Nephron (organoid): ENCODE measurements at regions not wholly inside any gene's neighbourhood (a gene's known extent, or its start where the extent isn't known, plus 50 kb on each side); places are given as distances from the start of the nearest gene placed in this dataset.

Source experiments
- H3K27ac Mint-ChIP-seq, 3 experiments: 2 replicates each; pipeline ENCODE4 v1.8.0; 2020; ENCODE audit warnings: mixed read lengths in 3 of 3, mild to moderate bottlenecking in 2 of 3, moderate library complexity in 1 of 3
- H3K27me3 Mint-ChIP-seq: 2 replicates; pipeline ENCODE4 v1.8.0; 2021; ENCODE audit warnings: low read depth, mild to moderate bottlenecking, moderate library complexity, mixed read lengths
- H3K36me3 Mint-ChIP-seq: 2 replicates; pipeline ENCODE4 v1.8.0; 2020; ENCODE audit warnings: low read depth, mixed read lengths
- H3K4me1 Mint-ChIP-seq: 2 replicates; pipeline ENCODE4 v1.8.0; 2020; ENCODE audit warnings: mixed read lengths
- H3K4me3 Mint-ChIP-seq, 3 experiments: 2 replicates each; pipeline ENCODE4 v1.8.0; 2020; ENCODE audit warnings: mild to moderate bottlenecking in 3 of 3, mixed read lengths in 3 of 3, moderate library complexity in 2 of 3
- H3K9me3 Mint-ChIP-seq: 2 replicates; pipeline ENCODE4 v1.8.0; 2020; ENCODE audit warnings: mixed read lengths
- CTCF ChIP-seq, 3 experiments: fragments of 200-600 bp; sonication (generic); IDR thresholded peaks; one replicate each; pipeline ENCODE4 v1.5.0; 2021; ENCODE audit warnings: antibody characterized with exemption in 3 of 3; ENCODE audit not compliant: unreplicated experiment in 3 of 3

GRCh38 chr2:150293771-150294170 lies 193.7 kb downstream of the RND3 start:
- Mint-ChIP-seq H3K4me1 (peaks cover 5% of the 10 kb centered on the region), H3K27me3 (no peaks in the 10 kb centered on the region), H3K9me3 (peaks cover 4% of the 10 kb centered on the region), H3K27ac (no peak overlapping the region), H3K36me3 (no peaks in the 10 kb centered on the region), H3K4me3 (no peak overlapping the region)
- TF ChIP-seq CTCF (IDR thresholded peaks at IDR 0.05; ENCODE audit: unreplicated experiment in 3 of 3) = no peak

GRCh38 chr2:150292807-150293206 lies 194.7 kb downstream of the RND3 start:
- Mint-ChIP-seq H3K27me3 (no peaks in the 10 kb centered on the region), H3K27ac (peak overlapping the region in 1 of 3 experiments; percentile 28), H3K9me3 (peaks cover 4% of the 10 kb centered on the region), H3K4me1 (peaks cover 5% of the 10 kb centered on the region), H3K36me3 (no peaks in the 10 kb centered on the region), H3K4me3 (no peak overlapping the region)
- no peak for TF ChIP-seq CTCF (IDR thresholded peaks at IDR 0.05; ENCODE audit: unreplicated experiment in 3 of 3)

GRCh38 chr2:150292192-150292591 lies 195.3 kb downstream of the RND3 start:
- no peak for TF ChIP-seq CTCF (IDR thresholded peaks at IDR 0.05; ENCODE audit: unreplicated experiment in 3 of 3)
- peaks cover 4% of the 10 kb centered on the region for H3K9me3 Mint-ChIP-seq

GRCh38 chr2:150286730-150287362 lies 200.6 kb downstream of the RND3 start:
- Mint-ChIP-seq H3K27me3 (no peaks in the 10 kb centered on the region), H3K27ac (no peak overlapping the region), H3K36me3 (no peaks in the 10 kb centered on the region), H3K4me3 (no peak overlapping the region), H3K4me1 (peaks cover 15% of the 10 kb centered on the region), H3K9me3 (no peaks in the 10 kb centered on the region)
- no peak for TF ChIP-seq CTCF (IDR thresholded peaks at IDR 0.05; ENCODE audit: unreplicated experiment in 3 of 3)

More at GRCh38 chr2:150292192-150292591, 195.3 kb downstream of the RND3 start:
- Mint-ChIP-seq H3K4me3 (no peak overlapping the region), H3K27ac (no peak overlapping the region), H3K4me1 (peaks cover 5% of the 10 kb centered on the region), H3K36me3 (no peaks in the 10 kb centered on the region), H3K27me3 (no peaks in the 10 kb centered on the region)

GRCh38 chr2:150284116-150284515 lies 203.4 kb downstream of the RND3 start:
- peaks cover 4% of the 10 kb centered on the region for H3K27me3 Mint-ChIP-seq
- TF ChIP-seq CTCF (IDR thresholded peaks at IDR 0.05; ENCODE audit: unreplicated experiment in 3 of 3) = no peak
- H3K27ac Mint-ChIP-seq = no peak overlapping the region
- no peaks in the 10 kb centered on the region for H3K36me3 Mint-ChIP-seq
- no peak overlapping the region for H3K4me3 Mint-ChIP-seq
- peaks cover 29% of the 10 kb centered on the region for H3K4me1 Mint-ChIP-seq
- peaks cover 5% of the 10 kb centered on the region for H3K9me3 Mint-ChIP-seq

GRCh38 chr2:150282771-150283371 lies 204.6 kb downstream of the RND3 start:
- peaks cover 29% of the 10 kb centered on the region for H3K4me1 Mint-ChIP-seq
- H3K4me3 Mint-ChIP-seq = no peak overlapping the region
- peaks cover 12% of the 10 kb centered on the region for H3K9me3 Mint-ChIP-seq
- TF ChIP-seq CTCF (IDR thresholded peaks at IDR 0.05; ENCODE audit: unreplicated experiment in 3 of 3) = no peak
- H3K36me3 Mint-ChIP-seq = no peaks in the 10 kb centered on the region
- peaks cover 4% of the 10 kb centered on the region for H3K27me3 Mint-ChIP-seq
- peak overlapping the region in 1 of 3 experiments; percentile 12 for H3K27ac Mint-ChIP-seq
